Stimulated activated CD4-positive, alpha-beta T cell treated with anti-CD3 and anti-CD28 coated beads, Interleukin-4, amount 100 ng/mL, for 4 hours (primary cell): ENCODE measurements at regions not wholly inside any gene's neighbourhood (a gene's known extent, or its start where the extent isn't known, plus 50 kb on each side); places are given as distances from the start of the nearest gene placed in this dataset.

Experiments used
- DNase-seq, 2 experiments: peaks; one replicate each; pipeline ENCODE4 v3.0.0-alpha.2; 2020

- no peak for DNase-seq
These were observed 280.1 kb downstream of the NPHP4 start for GRCh38 chr1:5711956-5712645.

- DNase-seq: no peak
These were observed 281.1 kb downstream of the NPHP4 start for GRCh38 chr1:5711079-5711478.

GRCh38 chr1:5709976-5710375 is 282.2 kb downstream of the NPHP4 start:
- DNase-seq: no peak

DNA sequence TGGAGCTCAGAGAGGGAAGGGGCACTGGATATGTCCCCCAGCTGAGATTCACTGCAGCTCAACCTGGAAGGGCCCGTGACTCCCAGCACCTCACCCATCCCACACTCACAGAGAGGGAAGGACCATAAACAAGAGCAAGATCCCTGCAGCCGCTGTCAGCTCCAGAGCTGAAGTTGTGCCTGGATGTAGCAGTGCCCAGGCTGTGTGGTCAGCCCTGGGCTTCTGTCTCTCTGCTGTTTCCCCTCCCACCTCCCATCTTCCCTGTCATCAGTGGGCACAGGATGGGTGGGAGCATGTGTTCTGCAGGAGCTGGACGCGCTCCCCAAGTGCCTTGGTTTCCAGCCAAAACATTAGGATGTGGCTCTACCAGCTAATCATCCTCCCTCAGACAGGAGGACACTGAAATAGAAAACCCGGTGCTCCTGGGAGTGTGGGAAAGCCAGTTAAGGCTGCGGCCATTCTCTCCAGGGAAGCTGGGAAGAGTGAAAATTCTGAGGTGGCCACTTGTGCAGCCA is 282.7 kb downstream of the NPHP4 start:
- DNase-seq: no peak

DNA sequence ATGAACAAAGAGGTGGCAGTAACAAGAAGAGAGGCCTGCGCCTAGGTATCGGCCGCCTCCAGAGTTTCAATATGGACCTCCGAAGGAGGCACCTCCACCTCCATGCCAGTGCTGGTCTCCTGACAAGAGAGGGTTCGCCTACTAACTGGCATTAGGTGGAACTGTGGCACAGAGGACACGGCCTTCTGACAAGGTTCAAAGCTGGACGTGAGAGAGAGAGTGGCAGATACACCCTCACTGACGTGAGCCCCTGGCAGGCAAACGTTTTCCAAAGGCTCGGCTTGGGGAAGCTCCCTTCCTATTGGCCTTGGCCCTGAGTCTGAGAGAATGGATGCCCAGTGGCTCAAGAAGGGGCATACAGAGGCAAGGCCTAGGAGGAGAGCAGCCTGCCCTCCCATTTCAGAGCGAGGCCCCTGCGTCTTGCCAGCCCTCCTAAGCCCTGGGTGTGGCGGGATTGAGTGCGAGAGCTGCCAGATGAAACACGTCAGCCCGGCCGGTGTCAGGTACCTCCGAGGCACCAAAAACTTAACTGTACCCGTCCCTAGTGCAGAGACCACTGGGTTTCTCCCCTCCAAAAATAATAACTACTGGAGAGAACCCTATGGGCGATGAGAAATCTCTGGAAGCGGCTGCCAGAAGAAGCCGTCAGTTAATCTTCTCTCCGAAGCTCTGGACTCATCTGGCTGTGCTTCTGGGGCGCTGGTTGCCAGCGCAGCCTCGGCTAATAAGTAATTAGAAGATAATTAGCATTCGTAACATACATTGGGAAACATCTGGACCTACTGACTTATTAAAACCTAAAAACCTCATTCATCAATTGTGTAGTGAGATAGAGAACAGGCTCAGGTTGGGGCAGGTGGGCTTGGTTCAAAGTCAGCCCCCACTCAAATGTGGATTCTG is 283.6 kb downstream of the NPHP4 start:
- no peak for DNase-seq

DNA sequence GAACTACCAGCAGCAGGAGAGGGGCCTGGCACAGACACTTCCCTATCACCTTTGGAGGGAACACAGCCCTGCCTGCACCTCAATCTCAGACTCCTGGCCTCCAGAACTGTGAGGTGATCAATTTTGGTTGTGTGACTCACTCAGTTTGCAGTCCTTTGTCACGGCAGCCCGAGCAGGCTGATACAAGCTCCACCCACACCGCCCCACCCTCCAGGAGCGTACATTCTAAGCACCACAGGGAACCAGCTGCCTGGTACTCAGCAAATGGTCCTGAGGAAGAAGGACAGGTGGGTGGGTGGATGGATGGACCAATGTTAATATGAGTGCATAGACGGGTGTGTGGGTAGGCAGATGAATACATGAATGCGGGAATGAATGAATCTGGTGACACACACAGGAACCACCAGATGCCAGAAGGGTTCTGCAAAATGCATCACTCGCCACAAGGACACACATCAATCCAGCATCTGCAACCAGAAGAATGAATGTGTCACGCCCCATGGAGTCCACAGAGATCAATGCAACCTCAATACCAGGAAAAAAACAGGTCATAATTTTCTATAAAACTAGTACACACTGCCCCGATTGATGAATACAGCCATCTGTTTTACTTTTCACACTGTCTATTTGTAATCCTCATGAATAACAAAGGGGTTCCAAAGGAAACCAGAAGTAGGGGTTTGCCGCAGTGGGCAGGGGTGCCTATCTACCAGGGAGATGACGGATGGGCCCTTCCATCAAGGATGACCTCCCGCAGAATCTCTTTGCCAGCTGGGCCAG is 284.5 kb downstream of the NPHP4 start:
- DNase-seq: no peak

GRCh38 chr1:5706239-5706638 is 286.0 kb downstream of the NPHP4 start:
- no peak for DNase-seq

GRCh38 chr1:5705751-5706150 is 286.5 kb downstream of the NPHP4 start:
- DNase-seq: no peak

DNA sequence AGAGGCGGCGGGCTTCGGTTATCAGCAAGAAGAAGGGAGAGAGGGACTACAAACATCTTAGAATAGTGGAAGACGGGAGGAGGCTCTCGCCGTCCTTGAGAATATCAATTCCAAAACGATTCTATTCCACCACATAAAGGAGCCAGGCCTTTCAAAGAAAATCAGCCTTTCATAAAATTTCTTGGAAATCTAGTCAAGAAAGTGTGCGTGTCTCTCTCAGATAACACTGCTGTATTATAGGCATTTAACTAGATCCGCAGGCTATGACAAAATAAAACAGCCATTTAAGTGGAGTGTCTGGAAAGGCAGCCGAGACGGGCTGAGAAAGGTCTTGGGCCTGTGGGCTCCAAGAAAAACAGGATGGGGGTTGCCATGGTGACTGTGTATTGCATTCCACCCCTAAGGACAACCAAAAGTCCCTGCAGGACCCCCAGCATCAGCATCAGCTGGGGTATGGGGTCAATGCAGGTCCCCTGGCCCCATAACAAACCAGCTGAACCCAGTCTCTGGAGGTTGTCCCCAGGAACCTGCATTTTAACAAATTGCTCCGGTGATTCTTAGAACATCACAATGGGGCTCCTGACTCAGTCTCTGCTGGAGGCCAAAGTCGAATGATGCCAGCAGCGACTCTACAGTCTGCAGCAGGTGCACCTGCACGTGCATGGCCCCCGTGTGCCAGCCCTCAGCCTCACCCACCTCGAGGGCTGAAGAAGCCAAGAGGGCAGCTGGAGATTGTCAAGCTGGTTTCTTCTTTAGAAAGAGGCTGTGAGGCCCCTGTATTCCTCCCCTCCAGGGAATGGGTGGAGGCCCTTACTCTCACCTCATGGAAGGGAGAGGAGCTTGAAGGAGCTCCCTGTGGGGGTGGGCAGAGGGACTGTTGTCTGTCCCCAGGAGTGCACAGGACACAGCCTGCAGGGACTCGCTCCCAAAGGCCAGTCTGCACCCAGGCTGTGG is 287.4 kb downstream of the NPHP4 start:
- DNase-seq: no peak

- no peak for DNase-seq
These were observed 290.6 kb downstream of the NPHP4 start for GRCh38 chr1:5701642-5702041.

DNA sequence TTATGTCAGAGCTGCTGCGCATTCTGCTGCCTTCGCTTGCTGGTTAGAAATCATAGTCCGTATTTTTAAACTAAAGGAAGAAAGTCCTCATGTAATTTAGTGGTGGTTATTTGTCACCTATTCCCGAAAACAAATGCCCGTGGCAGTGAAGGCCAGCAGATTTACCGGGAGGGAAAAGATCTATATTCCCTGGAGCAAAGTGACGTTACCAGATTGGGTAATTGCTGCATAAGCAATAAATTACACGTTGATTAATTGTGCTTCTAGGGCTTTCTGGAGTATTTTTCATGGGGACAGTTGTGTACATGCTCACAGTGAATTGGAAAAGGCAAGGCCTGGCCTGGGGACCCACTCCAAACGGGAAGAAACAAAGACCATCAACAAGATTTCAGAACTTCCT is 298.7 kb downstream of the NPHP4 start:
- no peak for DNase-seq

DNA sequence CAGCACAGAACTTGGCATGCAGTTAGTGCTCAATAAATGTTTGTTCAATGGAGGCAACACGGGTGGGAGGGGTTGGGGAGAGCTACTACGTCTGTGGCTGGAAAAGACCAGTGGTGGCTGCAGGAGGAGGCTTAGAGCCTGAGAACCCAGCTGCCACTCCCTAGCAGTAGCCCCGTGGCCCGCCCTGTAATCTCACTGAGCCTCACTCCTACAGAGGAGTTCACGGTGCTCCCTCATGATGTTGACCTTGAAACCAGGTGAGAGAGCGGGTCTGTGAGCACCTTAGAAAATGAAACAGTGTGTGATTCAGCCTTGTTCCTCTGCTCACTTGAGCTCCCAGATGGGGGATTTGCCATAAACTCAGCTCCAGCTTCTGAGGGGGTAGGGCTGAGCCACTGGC is 299.6 kb downstream of the NPHP4 start:
- no peak for DNase-seq

- DNase-seq: no peak
These were observed 300.3 kb downstream of the NPHP4 start for GRCh38 chr1:5691795-5692509.

GRCh38 chr1:5690898-5691297 is 301.3 kb downstream of the NPHP4 start:
- no peak for DNase-seq

DNA sequence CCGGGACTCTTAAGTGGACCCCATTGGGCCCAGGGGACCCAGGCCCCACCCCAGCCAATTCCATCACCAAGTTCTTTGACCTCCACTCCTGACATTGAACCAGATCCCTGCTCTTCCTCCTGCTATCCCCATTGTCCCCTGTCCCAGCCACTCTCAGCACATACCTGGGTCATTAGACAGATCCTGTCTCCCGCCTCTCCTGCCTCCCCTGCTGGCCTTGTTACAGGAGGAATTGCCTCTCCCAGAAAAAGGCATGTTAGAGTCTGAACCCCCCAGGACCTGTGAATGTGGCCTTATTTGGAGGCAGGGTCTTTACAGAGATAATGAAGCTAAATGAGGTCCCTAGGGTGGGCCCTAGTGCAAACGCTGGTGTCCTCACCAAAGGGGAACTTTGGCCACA is 301.9 kb downstream of the NPHP4 start:
- no peak for DNase-seq

DNA sequence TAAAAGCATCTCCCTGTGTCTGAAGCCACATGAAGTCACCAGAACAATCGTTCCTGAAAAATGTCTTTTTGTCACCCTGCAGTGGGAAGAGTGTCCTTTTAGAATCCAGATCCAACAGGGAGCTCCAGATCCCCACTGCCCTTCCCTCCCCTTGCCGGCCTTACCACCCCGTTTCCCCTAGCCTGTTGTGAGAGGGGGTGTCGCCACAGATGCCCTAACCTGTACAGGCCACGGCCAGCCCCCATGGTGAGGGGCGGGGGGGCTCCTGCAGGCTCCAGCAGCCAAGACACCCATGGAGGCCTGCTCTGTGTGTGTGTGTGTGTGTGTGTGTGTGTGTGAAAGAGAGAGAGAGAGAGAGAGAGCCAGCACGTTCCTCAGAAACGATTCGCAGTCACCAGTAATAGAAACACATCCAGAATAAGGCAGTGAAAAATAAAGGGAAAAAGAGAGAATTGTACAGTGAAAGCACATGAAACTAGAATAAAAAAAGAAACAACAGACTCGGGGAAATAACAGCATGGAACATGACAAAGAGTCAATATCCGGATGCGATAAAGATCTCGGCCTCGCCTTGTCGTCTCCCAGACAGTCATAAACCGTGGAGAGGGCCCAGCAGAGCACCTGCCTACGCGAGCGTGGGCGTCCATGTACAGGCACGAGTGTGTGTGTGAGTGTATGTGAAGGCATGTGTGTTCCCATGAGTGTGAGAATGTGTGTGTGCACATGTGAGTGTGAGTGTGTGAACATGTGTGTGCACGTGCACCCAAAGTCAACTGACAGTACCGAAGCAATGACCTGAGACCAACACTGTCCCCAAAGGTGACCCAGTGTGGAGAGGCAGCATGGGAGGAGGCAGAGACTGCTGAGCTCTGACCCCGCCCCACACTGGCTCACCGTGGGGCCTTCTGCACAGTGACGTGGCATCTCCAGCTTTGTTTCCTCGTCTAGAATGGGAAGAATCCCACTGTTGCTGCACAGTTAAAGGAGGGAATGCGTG is 303.8 kb downstream of the NPHP4 start:
- DNase-seq: no peak

DNA sequence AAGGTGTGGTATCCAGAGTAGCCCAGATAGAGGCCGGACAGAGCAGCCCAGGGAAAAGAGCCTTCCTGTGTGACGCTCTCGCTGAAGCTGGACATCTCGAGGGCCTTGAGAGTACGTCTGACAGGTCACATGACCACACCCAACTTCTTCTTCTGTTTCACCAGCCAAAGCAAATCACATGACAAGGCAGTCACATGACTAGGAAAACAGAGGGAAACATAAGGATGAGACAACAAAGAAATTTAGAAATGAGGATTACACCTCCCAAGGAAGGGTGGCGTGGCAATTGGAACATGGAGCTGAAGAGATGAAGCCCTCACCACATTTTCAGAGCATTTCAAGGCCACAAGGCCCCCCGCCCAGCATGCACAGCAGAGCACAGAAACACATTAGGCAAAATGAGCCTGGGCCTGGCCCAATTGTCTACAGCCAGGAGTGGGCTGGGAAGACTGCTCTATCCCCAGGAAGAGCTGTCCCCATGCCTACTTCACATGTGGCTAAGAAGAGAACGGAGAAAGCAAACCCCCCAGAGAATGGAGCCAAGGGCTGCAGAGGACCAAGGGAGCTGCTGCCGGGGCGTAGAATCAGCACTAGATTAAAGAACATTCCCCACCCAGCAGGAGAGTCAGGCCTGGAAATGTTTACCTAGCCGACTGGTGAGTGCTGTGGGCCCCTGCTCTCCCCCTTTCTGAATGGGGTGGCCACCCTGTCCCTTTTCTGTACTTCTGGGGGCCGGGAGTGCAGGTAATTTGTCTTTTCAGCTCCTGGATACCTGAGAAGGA is 305.1 kb downstream of the NPHP4 start:
- no peak for DNase-seq

GRCh38 chr1:5686195-5686594 is 306.0 kb downstream of the NPHP4 start:
- DNase-seq: no peak

- no peak for DNase-seq
These were observed 306.7 kb downstream of the NPHP4 start for GRCh38 chr1:5685446-5686040.
